ENCODE measurements at regions not wholly inside any gene's neighbourhood (a gene's known extent, or its start where the extent isn't known, plus 50 kb on each side); places are given as distances from the start of the nearest gene placed in this dataset.
"Not testable (repeated sequence)": the region's sequence is repeated elsewhere in the genome, so short reads cannot be mapped to it uniquely, and the experiment has no call there.

DNA sequence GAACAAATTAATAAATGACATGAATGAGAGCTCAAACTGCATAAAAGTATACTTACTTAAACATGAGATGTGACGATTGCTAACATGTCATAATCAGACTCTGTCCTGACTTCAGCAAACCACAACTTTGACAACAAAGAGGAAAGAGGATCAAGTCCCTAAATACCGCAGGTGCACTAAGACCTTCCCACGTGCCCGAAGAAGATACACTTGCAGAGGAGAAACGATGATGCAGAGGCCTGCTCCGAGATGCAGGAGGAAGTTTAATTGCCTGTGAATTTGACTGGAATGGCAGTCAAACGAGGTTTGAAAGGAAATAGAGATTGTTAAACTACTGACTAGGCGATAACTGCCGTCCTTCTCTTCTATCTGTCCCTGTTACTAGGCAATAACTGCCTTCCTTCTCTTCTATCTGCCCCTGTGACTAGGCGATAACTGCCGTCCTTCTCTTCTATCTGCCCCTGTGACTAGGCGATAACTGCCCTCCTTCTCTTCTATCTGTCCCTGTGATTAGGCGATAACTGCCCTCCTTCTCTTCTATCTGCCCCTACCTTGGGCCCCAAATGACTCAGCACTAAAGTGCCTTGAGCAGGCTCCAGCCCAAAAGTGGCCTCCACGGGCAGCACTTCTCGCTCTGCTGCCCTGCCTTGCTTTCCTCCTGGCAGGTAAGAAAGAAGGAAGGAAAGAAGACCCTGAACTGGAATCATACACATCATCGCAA, 2226.0 kb upstream of the DEFB115 start:
- DNase-seq (ENCODE audit: low spot score), result not testable (repeated sequence)

DNA sequence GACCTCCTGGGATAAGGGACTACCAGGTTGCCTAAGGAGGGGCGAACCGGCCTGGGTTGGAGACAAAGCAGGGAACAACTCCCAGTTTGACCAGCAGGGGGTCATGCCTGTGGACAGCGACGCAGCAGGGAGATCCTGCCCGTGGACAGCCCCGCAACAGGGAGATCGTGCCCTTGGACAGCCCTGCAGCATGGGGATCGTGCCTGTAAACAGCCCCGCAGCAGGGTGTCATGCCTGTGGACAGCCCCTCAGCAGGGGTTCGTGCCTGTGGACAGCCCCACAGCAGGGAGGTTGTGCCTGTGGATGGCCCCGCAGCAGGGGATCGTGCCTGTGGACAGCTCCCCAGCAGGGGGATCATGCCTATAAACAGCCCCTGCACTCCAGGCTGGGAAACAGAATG, 2213.2 kb upstream of the DEFB115 start:
- not testable (repeated sequence) for DNase-seq (ENCODE audit: low spot score)

DNA sequence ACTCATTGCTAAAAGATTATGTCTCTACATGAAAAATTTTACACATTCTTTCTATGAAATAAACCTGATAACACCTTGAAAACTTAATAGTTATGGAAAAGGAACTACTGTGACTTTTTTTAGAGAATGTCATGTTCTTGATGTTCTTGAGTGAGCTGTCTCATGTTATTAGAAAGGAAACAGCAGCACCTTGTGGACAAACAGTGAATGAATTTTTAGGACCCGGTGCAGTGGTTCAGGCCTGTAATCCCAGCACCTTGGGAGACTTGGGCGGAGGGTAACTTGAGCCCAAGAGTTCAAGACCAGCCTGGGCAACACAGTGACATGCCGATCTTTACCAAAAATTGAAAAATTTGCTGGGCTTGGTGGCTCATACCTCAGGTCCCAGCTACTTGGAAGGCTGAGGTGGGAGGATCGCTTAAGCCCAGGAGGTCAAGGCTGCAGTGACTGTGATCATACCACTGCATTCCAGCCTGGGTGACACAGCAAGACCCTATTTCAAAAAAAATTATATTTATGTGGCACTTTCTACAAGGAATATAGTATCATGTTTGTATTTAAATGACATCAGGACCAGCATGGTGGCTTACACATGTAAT, 2207.4 kb upstream of the DEFB115 start:
- DNase-seq (ENCODE audit: low spot score), result peak; percentile 26

DNA sequence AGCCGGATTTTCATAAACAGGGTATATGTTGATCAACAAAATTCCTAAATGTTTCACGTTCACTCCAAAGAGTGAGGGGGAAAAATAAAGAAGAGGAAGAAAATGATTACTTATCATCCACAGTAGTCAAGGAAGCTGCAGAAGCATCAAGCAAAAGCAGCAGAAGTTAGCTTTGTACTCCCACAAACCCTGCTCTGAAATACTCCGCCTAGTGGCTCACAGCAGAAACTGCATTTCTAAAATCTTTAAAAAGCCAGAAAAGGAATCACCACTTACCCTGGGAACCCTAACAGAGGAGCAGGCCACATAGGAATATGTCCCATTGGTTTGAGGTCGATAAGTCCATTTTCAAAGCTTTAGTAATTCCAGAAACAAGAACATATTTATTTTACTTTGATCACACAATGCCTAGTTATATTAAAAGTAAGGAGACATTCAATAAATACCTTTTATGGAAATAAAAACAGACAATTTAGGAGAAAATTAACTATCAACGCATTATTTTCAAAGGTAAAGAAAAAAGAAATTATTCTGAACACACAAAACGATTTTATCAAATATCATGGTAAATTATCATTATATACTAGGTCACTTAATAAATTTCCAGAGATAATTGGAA, 2199.5 kb upstream of the DEFB115 start:
- DNase-seq (ENCODE audit: low spot score), result peak; percentile 41

DNA sequence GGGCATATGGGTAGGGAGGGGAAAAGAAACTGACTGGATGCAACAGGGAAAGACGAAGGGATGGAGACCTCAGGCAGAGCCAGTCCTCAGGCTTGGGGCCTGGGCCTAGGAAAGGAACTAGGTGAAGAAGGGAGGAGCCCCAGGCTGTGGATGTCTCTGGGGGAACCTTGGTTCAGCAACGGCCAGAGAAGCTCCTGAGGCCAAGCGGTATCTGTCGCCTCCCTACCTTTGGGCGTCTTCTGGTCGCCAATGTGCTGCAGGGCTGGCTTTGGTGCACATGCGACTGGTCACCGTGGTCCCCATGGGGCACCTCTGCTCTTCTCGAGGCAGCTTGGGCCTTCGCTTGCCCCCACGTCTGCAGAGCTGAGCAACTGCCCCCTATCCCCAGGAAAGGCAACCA, 2195.0 kb upstream of the DEFB115 start:
- not testable (repeated sequence) for DNase-seq (ENCODE audit: low spot score)

DNA sequence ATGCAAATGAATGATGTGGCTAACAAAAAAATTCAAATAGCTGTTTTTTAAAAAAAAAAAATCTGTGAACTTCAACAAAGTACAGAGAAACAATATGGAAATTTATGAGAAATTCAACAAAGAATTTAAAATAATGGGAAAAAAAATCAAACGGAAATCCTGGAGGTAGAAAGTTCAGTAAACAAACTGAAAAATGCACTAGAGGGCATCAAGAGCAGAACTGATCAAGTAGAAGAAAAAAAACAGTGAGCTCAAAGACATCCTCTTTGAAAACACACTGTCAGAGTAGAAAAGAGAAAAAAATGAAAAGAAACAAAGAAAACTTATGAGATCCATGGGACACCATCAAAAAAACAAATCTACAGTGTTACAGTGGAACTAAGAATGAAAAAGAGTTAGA, 2191.1 kb upstream of the DEFB115 start:
- DNase-seq (ENCODE audit: low spot score), result not testable (repeated sequence)

DNA sequence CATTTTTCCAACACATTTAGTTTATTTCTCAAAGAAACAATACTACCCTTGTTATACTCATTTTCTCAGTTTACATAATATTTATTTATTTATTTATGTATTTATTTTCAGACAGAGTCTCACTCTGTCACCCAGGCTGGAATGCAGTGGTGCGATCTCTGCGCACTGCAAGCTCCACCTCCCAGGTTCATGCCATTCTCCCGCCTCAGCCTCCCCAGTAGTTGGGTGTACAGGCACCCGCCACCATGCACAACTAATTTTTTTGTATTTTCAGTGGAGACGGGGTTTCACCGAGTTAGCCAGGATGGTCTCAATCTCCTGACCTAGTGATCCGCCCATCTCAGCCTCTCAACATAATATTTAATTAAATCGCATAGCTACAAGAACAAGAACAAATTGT, 2183.8 kb upstream of the DEFB115 start:
- DNase-seq (ENCODE audit: low spot score), result not testable (repeated sequence)

DNA sequence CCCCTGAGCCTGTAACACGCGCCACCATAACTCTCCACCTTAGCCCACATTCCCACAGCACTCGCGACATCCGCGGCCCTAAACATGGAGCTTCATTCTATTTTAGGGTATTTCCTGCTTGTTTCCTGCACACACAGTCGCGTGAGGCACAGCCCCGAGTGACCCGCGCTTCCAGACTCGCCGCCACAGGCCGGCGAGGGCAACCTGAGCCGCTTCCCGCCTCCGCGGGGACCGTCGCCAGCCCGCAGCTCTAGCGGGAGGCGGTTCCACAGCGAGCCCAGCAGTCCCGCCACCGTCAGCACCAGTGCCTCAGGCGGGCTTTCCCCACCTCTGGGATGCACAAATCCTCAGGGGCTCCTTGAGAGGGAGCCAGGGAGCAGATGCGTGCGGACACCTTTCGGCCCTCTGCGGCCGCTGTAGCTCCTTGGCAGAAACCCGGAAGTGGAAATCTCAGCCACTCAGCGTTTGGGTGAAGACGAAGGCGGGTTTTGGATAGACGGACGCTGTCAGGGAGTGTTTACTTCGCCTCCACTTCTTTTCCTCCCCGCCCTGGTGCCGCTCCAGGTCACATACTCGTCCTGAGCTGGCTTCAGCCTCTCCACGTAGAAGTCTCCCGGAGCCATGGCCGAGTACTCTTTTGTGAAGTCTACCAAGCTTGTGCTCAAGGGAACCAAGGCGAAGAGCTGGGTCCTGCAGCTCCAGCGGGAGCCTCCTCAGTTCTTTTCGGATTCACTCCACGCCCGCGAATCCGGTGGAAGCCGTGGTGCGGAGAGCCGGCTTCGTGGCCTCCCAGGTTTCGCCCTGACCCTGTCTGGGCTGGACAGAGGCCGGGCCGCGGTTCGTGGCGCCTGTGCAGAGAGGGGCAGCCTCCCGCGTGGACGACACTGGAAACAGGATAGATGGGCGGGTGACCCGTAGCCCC, 2177.4 kb upstream of the DEFB115 start:
- DNase-seq (ENCODE audit: low spot score), result no peak

DNA sequence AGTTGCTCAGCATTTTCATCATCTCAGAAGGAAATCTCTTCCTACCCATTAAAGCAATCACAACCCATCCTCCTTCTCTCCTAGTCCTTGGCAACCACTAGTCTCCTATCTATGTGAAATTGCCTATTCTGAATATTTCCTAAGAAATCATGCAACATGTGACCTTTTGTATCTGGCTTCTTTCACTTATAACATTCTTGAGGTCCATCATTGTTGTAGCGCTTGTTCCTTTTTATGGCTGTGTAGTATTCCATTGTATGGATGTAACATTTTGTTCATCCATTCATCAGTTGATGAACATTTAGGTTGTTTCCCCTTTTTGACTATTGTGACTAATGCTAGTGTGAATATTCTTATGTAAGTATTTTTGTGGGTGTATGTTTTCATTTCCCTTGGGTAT, 2175.8 kb upstream of the DEFB115 start:
- not testable (repeated sequence) for DNase-seq (ENCODE audit: low spot score)

DNA sequence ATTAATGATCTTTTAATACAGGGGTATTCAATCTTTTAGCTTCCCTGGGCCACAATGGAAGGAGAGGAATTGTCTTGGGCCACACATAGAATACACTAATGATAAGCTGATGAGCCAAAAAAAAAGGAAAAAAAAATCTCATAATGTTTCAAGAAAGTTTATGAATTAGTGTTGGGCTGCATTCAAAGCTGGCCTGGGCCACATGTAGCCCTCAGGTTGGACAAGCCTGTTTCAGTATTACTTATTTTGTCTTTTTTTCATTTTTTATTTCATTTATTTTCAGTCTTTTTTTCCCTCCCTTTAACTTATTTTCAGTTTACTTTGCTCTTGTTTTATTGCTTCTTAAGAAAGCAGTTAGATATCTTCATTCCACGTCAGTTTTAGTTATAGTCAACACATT, 2171.8 kb upstream of the DEFB115 start:
- no peak for DNase-seq (ENCODE audit: low spot score)

DNA sequence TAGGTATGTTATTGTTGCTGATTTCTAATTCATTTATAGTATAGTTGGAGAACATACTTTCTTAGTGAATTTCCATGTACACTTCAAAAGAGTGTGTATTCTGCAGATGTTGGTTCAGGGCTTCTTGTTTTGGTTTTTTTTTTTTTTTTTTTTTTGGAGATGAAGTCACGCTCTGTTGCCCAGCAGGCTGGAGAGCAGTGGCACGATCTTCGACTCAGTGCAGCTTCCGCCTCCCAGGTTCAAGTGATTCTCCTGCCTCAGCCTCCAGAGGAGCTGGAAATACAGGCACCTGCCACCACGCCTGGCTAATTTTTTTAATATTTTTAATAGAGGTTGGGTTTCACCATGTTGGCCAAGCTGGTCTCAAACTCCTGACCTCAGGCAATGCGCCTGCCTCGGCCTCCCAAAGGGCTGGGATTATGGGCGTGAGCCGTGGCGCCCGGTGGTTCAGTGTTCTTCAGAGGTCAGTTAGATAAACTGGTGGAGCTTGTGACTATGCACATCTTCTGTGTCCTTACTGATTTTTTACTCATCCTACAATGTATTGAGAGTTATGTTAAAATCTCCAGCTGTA, 2171.2 kb upstream of the DEFB115 start:
- not testable (repeated sequence) for DNase-seq (ENCODE audit: low spot score)

DNA sequence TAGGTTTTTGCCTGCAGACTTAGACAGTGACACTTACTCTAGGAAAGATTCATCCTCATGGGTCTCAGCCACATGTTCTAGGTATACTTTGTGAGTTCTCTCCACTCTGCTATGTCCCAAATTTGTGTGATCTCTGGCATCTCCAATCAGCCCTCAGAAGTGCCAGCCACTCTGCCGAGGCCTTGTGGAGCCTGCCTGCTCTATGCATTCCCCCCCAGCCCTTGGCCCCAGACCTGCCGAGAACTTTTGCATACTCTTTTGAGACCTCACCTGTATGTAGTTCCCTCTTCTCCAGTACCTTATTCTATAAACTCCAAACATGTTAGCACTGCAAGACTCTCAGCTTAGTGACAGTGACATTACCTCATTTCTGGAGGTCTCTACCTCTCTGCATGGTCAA, 2170.5 kb upstream of the DEFB115 start:
- DNase-seq (ENCODE audit: low spot score), result no peak

DNA sequence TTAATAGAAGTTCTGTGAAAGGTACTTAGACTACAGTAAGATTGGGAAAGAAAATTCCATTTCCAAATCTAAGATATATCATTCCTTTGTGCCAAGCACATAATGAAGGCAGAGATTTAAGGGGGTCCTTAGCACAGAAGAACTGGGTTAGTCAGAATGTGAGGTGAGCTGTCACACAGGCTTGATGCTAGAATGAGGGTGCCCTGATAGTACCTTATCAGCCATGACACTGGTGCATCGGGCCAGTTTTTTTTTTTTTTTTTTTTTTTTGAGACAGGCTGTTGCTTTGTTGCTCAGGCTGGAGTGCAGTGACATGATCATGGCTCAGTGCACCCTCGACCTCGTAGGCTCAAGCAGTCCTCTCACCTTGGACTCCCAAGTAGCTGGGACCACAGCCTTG, 2169.6 kb upstream of the DEFB115 start:
- not testable (repeated sequence) for DNase-seq (ENCODE audit: low spot score)

DNA sequence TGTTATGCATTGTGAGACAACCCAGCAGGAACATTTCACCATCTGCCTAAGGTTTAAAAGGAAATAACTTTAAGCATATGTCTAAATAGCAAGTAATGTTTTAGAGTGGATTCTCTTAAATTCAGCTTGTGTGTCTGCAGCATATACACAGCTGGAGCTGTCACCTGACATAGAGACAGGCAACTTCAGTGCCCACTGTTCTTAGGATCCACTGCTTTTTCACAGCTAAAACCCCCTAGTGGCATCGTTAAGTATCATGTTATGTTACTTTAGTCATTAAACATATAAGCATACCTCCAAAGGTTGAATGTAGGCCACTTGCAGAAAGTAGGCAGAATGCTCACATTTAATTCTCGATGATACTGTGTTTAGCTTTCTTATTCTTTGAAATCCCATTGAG, 2169.0 kb upstream of the DEFB115 start:
- DNase-seq (ENCODE audit: low spot score), result not testable (repeated sequence)

DNA sequence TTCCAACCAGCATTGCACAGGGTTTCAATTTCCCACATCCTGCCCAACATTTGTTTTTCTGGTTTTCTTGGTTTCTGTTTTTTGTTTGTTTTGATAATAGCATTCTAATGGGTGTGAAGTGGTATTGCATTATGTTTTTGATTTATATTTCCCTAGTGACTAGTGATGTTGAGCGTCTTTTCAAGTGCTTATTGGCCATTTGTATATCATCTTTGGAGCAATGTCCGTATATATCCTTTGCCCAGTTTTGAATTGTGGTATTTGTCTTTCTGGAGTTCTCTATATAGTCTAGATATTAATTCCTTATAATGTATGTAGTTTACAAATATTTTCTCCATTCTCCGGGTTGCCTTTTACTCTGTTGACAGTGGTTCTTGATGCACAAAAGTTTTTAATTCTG, 2168.1 kb upstream of the DEFB115 start:
- not testable (repeated sequence) for DNase-seq (ENCODE audit: low spot score)

DNA sequence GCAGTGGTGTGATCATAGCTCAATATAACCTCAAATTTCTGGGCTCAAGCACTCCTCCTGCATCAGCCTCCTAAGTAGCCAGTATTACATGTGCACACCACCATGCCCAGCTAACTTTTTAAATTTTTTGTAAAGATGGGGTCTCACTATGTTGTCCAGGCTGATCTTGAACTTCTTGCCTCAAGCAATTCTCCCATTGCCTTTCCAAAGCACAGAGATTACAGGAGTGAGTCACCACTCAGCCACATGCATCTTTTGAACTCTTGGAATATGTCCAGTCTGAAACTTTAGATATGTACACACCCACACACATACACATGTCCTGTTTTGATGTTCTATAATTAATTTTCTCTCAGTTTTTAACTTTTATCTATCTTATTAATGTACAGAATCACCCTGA, 2163.5 kb upstream of the DEFB115 start:
- not testable (repeated sequence) for DNase-seq (ENCODE audit: low spot score)

DNA sequence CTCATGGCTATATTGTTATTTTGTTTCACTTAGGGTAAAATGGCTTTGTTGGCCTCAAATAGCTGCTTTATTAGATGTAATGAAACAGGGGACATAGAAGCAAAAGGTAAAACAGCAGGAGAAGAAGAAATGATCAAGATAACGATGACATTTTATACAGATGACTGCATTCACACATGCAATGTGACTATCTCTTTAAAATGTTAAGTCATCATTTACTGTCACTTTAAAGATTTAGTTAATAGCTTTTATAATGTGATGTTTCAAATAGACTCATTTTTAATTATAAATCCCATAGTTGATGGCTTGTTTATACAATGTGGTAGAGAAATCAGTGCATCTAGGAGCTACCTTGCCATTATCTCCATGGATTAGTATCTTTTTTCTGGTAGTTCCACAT, 2160.8 kb upstream of the DEFB115 start:
- DNase-seq (ENCODE audit: low spot score), result not testable (repeated sequence)

DNA sequence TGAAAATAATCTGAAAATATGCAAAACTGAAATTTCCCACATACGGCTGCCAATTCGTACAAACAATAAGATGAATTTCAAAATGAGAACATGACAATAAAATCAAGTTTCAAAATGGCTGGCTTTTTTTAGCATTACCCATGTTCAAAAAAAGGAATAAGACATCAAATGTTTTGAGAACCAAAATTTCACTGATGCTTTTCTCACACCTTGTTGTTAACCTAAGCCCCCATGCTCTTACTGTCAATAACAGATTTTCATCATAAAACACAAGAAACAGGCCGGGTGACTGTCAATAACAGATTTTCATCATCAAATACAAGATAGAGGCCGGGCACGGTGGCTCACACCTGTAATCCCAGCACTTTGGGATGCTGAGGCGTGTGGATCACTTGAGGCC, 2149.6 kb upstream of the DEFB115 start:
- not testable (repeated sequence) for DNase-seq (ENCODE audit: low spot score)

DNA sequence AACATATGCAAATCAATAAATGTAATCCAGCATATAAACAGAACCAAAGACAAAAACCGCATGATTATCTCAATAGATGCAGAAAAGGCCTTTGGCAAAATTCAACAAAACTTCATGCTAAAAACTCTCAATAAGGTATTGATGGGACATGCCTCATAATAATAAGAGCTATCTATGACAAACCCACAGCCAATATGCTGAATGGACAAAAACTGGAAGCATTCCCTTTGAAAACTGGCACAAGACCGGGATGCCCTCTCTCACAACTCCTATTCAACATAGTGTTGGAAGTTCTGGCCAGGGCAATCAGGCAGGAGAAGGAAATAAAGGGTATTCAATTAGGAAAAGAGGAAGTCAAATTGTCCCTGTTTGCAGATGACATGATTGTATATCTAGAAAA, 2148.1 kb upstream of the DEFB115 start:
- not testable (repeated sequence) for DNase-seq (ENCODE audit: low spot score)

DNA sequence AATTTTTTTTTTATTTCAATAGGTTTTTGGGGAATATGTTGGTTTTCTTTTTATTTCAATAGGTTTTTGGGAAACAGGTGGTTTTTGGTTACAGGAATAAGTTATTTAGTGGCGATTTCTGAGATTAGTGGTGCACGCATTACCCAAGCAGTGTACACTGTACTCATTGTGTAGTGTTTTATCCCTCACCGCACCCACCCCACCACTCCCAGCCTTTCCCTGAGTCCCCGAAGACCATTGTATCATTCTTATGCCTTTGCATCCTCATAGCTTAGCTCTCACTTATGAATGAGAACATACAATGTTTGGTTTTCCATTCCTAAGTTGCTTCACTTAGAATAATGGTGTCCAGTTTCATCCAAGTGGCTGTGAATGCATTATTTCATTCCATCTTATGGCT, 2142.4 kb upstream of the DEFB115 start:
- not testable (repeated sequence) for DNase-seq (ENCODE audit: low spot score)

DNA sequence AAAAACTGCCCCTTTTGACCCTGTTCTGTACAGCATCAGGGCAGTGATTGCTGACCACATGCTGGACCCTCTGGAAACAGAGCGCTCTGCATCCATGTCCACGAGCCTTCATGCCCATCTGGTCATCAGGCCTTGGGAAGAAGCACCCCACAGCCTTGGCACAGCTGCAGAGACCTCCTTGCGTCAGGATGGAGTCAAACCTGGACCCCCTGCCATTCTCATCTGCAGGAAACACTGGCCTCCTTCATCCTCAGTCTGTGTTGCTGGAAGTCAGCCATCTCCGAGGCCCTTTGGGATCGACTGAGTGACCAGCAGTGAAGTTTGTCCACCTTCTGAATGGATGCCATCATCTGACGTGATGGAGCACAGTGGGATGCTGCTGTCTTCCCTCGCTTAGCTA, 2138.3 kb upstream of the DEFB115 start:
- DNase-seq (ENCODE audit: low spot score), result no peak

DNA sequence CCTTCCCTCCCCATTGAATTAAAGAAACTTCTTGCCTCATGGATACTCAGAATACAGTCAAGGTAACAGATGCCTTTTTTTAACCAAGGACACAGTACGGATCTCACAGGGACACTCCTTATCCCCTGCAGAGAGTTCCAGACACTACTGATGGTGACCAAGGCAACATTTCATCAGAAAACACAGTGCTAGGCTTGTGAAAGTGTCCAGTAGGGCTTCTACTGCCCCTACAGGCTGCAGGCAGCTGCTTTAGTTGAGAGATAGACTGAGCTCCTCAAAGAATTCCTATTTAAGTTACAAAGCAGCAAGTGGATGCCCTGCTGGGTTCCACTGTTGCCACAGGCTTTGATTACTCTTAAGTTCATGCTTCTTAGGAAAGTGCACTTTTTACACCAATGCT, 2137.8 kb upstream of the DEFB115 start:
- DNase-seq (ENCODE audit: low spot score), result not testable (repeated sequence)
